ENCODE measurements at regions not wholly inside any gene's neighbourhood (a gene's known extent, or its start where the extent isn't known, plus 50 kb on each side); places are given as distances from the start of the nearest gene placed in this dataset.
A peak's percentile ranks its signal among the peaks of the same experiment; 100 is the strongest.

DNA sequence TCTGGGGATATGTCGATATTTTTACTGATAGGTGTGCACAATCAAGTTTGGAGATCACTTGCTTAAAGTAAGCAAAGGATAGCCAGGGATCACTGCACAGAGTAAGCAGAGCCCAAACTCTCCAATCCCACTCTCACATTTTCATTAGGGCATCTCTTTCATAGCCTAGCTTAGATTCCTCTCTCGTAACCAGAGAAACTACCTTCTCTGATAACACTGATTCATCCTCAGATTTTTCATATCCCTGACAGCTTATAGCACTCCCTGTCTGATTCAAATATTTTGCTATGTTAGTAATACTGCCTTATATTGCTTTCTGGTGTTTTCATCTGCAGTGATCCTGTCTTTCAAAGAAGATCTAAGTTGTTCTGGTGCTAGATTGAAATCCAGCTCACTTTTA is 123.7 kb downstream of the CBLL2 start:
- TF ChIP-seq EZH2 (IDR thresholded peaks at IDR 0.05; ENCODE audit: low read length, missing control alignments), result no peak
- TF ChIP-seq, protein P1, sequence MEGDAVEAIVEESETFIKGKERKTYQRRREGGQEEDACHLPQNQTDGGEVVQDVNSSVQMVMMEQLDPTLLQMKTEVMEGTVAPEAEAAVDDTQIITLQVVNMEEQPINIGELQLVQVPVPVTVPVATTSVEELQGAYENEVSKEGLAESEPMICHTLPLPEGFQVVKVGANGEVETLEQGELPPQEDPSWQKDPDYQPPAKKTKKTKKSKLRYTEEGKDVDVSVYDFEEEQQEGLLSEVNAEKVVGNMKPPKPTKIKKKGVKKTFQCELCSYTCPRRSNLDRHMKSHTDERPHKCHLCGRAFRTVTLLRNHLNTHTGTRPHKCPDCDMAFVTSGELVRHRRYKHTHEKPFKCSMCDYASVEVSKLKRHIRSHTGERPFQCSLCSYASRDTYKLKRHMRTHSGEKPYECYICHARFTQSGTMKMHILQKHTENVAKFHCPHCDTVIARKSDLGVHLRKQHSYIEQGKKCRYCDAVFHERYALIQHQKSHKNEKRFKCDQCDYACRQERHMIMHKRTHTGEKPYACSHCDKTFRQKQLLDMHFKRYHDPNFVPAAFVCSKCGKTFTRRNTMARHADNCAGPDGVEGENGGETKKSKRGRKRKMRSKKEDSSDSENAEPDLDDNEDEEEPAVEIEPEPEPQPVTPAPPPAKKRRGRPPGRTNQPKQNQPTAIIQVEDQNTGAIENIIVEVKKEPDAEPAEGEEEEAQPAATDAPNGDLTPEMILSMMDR (conservative IDR thresholded peaks at IDR 0.05 in 1 of 2, IDR thresholded peaks at IDR 0.05 in 1 of 2; ENCODE audit: low read depth in 1 of 2, low read length in 2 of 2), result no peak
- no peak overlapping the region for H3K9ac ChIP-seq (ENCODE audit: insufficient read depth, low read length)
- H3K9me3 ChIP-seq (ENCODE audit: control insufficient read depth, insufficient read depth, low read depth, low read length), result no peaks in the 10 kb centered on the region
- H3K4me1 ChIP-seq (ENCODE audit: control insufficient read depth, extremely low read depth, insufficient read depth, low read length), result no peaks in the 10 kb centered on the region
- no peaks in the 10 kb centered on the region for H3K79me2 ChIP-seq (ENCODE audit: control insufficient read depth, insufficient read depth, low read length)
- no peak overlapping the region for H2AFZ ChIP-seq (ENCODE audit: low read length)
- H4K20me1 ChIP-seq (ENCODE audit: control insufficient read depth, extremely low read depth, insufficient read depth, low read length), result no peaks in the 10 kb centered on the region
- H3K4me2 ChIP-seq (ENCODE audit: extremely low read depth, insufficient read depth, low read length), result no peak overlapping the region
- H3K36me3 ChIP-seq (ENCODE audit: control insufficient read depth, insufficient read depth, low read length), result no peaks in the 10 kb centered on the region
- no peak overlapping the region for H3K4me3 ChIP-seq (replicated peaks in 1 of 4; ENCODE audit: control extremely low read depth in 1 of 4, insufficient read depth in 1 of 4, low read depth in 3 of 4, low read length in 4 of 4)
- no peak overlapping the region for H3K27ac ChIP-seq (ENCODE audit: insufficient read depth, low read length)
- peak in 1 of 2 donors; percentile 59 for DNase-seq (ENCODE audit: low read depth in 2 of 2)
- no peaks in the 10 kb centered on the region for H3K27me3 ChIP-seq (ENCODE audit: control insufficient read depth, insufficient read depth, low read length)

DNA sequence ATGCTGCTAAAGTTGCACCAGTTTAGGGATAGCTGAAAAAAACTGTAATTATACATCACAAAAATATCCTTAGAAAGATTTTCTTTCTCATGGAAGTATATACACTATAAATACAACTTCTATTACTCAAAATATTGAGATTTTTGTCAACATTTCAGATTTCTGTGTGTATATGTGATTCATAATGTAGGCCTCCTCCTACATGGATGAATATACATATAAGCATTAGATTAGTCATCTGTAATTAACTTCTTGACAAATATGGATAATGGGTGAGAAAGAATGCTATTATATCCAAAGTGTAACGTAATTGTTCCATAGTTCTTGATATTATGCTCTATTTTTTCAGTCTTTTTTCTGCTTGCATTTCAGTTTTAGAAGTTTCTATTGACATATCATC is 124.9 kb downstream of the CBLL2 start:
- Histone ChIP-seq H3K27ac (ENCODE audit: insufficient read depth, low read length) (no peak overlapping the region), H3K4me3 (replicated peaks in 1 of 4; ENCODE audit: control extremely low read depth in 1 of 4, insufficient read depth in 1 of 4, low read depth in 3 of 4, low read length in 4 of 4) (no peak overlapping the region), H3K9me3 (ENCODE audit: control insufficient read depth, insufficient read depth, low read depth, low read length) (no peaks in the 10 kb centered on the region), H3K27me3 (ENCODE audit: control insufficient read depth, insufficient read depth, low read length) (no peaks in the 10 kb centered on the region), H3K4me2 (ENCODE audit: extremely low read depth, insufficient read depth, low read length) (no peak overlapping the region), H3K9ac (ENCODE audit: insufficient read depth, low read length) (no peak overlapping the region), H3K79me2 (ENCODE audit: control insufficient read depth, insufficient read depth, low read length) (no peaks in the 10 kb centered on the region), H2AFZ (ENCODE audit: low read length) (no peak overlapping the region), H4K20me1 (ENCODE audit: control insufficient read depth, extremely low read depth, insufficient read depth, low read length) (no peaks in the 10 kb centered on the region), H3K4me1 (ENCODE audit: control insufficient read depth, extremely low read depth, insufficient read depth, low read length) (no peaks in the 10 kb centered on the region), H3K36me3 (ENCODE audit: control insufficient read depth, insufficient read depth, low read length) (no peaks in the 10 kb centered on the region)
- no peak for TF ChIP-seq EZH2 (IDR thresholded peaks at IDR 0.05; ENCODE audit: low read length, missing control alignments)
- TF ChIP-seq, protein P1 (conservative IDR thresholded peaks at IDR 0.05 in 1 of 2, IDR thresholded peaks at IDR 0.05 in 1 of 2; ENCODE audit: low read depth in 1 of 2, low read length in 2 of 2), result no peak
- peak in 1 of 2 donors; percentile 25 for DNase-seq (ENCODE audit: low read depth in 2 of 2)

DNA sequence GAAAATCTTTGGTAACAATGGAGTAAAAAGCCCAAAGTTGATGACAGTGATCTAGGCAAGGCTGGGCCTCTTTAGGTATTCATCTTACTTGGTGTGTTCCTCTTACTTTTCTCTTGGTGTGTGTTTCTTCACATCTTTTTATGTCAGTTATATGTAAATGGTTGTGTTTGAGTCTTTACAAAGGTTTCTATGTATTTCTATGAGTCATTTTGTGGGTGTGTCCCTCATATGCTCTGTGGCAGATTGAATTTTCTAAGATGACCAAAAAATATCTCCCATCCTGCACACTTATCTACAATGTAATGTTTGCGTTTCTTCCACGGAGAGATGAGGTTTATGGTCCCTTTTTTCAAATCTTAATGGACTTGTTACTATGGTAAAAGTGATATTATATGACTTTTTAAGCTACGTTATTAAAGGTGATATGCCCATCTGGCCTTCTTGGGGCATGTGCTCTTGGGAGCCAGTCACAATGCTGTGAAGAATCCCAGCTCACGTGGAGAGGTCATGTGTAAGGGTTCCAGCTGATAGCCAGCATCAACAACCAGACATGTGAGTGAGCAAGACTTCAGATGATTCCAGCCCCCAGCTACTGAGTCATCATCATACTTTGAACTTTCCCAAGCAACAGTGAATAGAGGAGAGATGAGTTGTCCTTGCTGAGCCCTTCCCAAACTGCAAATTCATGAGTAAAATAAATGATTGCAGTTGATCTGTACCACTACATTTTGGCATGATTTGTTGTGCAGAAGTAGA is 126.9 kb downstream of the CBLL2 start:
- Histone ChIP-seq H3K27ac (ENCODE audit: insufficient read depth, low read length) (no peak overlapping the region), H3K36me3 (ENCODE audit: control insufficient read depth, insufficient read depth, low read length) (no peaks in the 10 kb centered on the region), H3K27me3 (ENCODE audit: control insufficient read depth, insufficient read depth, low read length) (no peaks in the 10 kb centered on the region), H2AFZ (ENCODE audit: low read length) (no peak overlapping the region), H3K4me2 (ENCODE audit: extremely low read depth, insufficient read depth, low read length) (no peak overlapping the region), H3K79me2 (ENCODE audit: control insufficient read depth, insufficient read depth, low read length) (no peaks in the 10 kb centered on the region), H3K9me3 (ENCODE audit: control insufficient read depth, insufficient read depth, low read depth, low read length) (no peaks in the 10 kb centered on the region), H4K20me1 (ENCODE audit: control insufficient read depth, extremely low read depth, insufficient read depth, low read length) (no peaks in the 10 kb centered on the region), H3K4me3 (replicated peaks in 1 of 4; ENCODE audit: control extremely low read depth in 1 of 4, insufficient read depth in 1 of 4, low read depth in 3 of 4, low read length in 4 of 4) (no peak overlapping the region), H3K9ac (ENCODE audit: insufficient read depth, low read length) (no peak overlapping the region), H3K4me1 (ENCODE audit: control insufficient read depth, extremely low read depth, insufficient read depth, low read length) (no peaks in the 10 kb centered on the region)
- TF ChIP-seq, protein P1 (conservative IDR thresholded peaks at IDR 0.05 in 1 of 2, IDR thresholded peaks at IDR 0.05 in 1 of 2; ENCODE audit: low read depth in 1 of 2, low read length in 2 of 2), result no peak
- TF ChIP-seq EZH2 (IDR thresholded peaks at IDR 0.05; ENCODE audit: low read length, missing control alignments), result no peak
- DNase-seq (ENCODE audit: low read depth in 2 of 2), result peak; percentile 38 to 58

All from fibroblast of lung (primary cell).